Heart right ventricle (tissue), 16 donors: ENCODE measurements at regions not wholly inside any gene's neighbourhood (a gene's known extent, or its start where the extent isn't known, plus 50 kb on each side); places are given as distances from the start of the nearest gene placed in this dataset.
"Not testable (repeated sequence)": the region's sequence is repeated elsewhere in the genome, so short reads cannot be mapped to it uniquely, and the experiment has no call there.

Experiments used
- ATAC-seq, 8 donors: fragments of 200-7000 bp; cut with Tn5 transposase; one replicate each; pipeline ENCODE4 v1.9.1; 2020; ENCODE audit warnings: mild to moderate bottlenecking in 8 of 8, moderate library complexity in 8 of 8, moderate number of reproducible peaks in 1 of 8
- DNase-seq, 2 donors: peaks; one replicate each; pipeline ENCODE4 v3.0.0-alpha.2; 2020
- H3K27ac ChIP-seq, 10 donors: fragments of 200-600 bp; sonication (generic) in 2 of 10; one replicate each; pipeline versions ENCODE4 v1.5.0 to v1.8.0; 2020 to 2022; ENCODE audit warnings: mild to moderate bottlenecking in 3 of 10
- H3K27me3 ChIP-seq, 7 donors: fragments of 200-600 bp; one replicate each; pipeline ENCODE4 v1.8.0; 2021 to 2022; ENCODE audit warnings: mild to moderate bottlenecking in 2 of 7
- H3K36me3 ChIP-seq, 9 donors: fragments of 200-600 bp; sonication (generic) in 1 of 9; one replicate each; pipeline versions ENCODE4 v1.5.0 to v1.8.0; 2020 to 2022; ENCODE audit warnings: mild to moderate bottlenecking in 2 of 9
- H3K4me1 ChIP-seq, 9 donors: fragments of 200-600 bp; sonication (generic) in 1 of 9; one replicate each; pipeline versions ENCODE4 v1.5.0 to v1.8.0; 2020 to 2022; ENCODE audit warnings: mild to moderate bottlenecking in 4 of 9
- H3K4me3 ChIP-seq, 10 donors: fragments of 200-600 bp; sonication (generic) in 2 of 10; one replicate each; pipeline versions ENCODE4 v1.5.0 to v1.8.0; 2020 to 2022; ENCODE audit warnings: mild to moderate bottlenecking in 7 of 10, moderate library complexity in 2 of 10
- H3K9me3 ChIP-seq, 11 donors: fragments of 200-600 bp in 10 of 11; sonication (generic) in 2 of 11; one replicate each; pipeline versions ENCODE4 v1.5.0 to v1.8.0; 2013 to 2022; ENCODE audit warnings: mild to moderate bottlenecking in 2 of 11, control low read depth in 1 of 11, moderate library complexity in 1 of 11
- WGBS, 2 donors: extraction: QIAGEN DNeasy Blood & Tissue Kit; methylation state at CpG; one replicate each; pipeline ENCODE4 v1.1.7; 2013; ENCODE audit warnings: inconsistent platforms in 1 of 2; 5-methylcytosine and 5-hydroxymethylcytosine counted together
- intact Hi-C, 10 donors: fragments of 100-400 bp; cut with DNase I; formaldehyde crosslinking; loops; one replicate each; pipeline versions ENCODE4 v1.11.1 to v1.14.2; 2022
- TF ChIP-seq, protein P1 (sequence below), 9 donors: fragments of 200-600 bp; sonication (generic) in 2 of 9; IDR thresholded peaks; one replicate each; pipeline versions ENCODE4 v1.5.0 to v1.8.0; 2021 to 2022; ENCODE audit warnings: antibody characterized with exemption in 9 of 9, mild to moderate bottlenecking in 5 of 9, moderate library complexity in 1 of 9
- donor health status: Arrhythmogenic right ventricular cardiomyopathy.
- donor health status: ischemic (EF 13 %, LVEDD 7.1; RV severe dilation, severe dysfunction).
- donor health status: healthy with polysubstance abuse.
- donor health status: DM: no; HTN: yes; CAD: no.
- donor health status: DM: no; HTN: no; CAD: no.
- donor health status: ischemic (EF 25% LVEDD 6.9; RV normal size, moderate dysfunction).
- donor health status: ischemic (EF 25% LVEDD 5.7; RV mildly dilated, moderate dysfunction).
- donor health status: healthy.
- donor health status: DM: yes; HTN: yes; CAD: no.
- donor health status: Ischemic cardiomyopathy.
- donor health status: ischemic (EF 35%, LVEDD 5.7; RV mildly dilated, moderate dysfunction).
- donor health status: nonischemic (EF 11% LVEDD 7.7; RV severe dilation, severe dysfunction).
- donor health status: DM: yes; HTN: yes; CAD: no.
- donor health status: PGD.
- donor health status: ischemic (EF 29% LVEDD 5.4; RV normal size, mild dysfunction).
- donor health status: nonischemic (EF 23%, LVEDD 6.1; RV moderate dilation, normal function).

DNA sequence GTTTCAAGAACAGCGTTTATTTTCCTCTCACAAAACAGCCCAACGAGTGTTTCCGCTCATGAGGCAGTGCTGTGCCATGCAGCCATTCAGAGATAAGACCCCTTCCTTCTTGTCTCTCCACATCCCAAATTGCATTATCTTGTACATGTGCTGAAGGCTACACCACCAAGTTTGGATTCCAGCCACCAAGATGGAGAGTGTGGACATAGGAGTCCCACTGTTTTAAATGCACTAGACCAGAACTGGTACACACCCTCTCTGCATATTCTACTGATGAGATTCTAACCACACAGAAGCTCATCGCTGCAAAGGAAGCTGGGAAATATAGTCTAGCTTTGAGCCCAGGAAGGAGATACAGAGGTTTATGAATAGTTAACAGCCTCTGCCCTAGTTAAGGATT is 509.4 kb downstream of the NFIB start:
- Histone ChIP-seq H3K27me3 (no peaks in the 10 kb centered on the region), H3K27ac (no peak overlapping the region), H3K4me3 (no peak overlapping the region), H3K36me3 (no peaks in the 10 kb centered on the region), H3K4me1 (peaks cover 0 to 4% (median 0%) of the 10 kb centered on the region in 9 donors), H3K9me3 (no peaks in the 10 kb centered on the region)
- no peak for DNase-seq
- TF ChIP-seq, protein P1, sequence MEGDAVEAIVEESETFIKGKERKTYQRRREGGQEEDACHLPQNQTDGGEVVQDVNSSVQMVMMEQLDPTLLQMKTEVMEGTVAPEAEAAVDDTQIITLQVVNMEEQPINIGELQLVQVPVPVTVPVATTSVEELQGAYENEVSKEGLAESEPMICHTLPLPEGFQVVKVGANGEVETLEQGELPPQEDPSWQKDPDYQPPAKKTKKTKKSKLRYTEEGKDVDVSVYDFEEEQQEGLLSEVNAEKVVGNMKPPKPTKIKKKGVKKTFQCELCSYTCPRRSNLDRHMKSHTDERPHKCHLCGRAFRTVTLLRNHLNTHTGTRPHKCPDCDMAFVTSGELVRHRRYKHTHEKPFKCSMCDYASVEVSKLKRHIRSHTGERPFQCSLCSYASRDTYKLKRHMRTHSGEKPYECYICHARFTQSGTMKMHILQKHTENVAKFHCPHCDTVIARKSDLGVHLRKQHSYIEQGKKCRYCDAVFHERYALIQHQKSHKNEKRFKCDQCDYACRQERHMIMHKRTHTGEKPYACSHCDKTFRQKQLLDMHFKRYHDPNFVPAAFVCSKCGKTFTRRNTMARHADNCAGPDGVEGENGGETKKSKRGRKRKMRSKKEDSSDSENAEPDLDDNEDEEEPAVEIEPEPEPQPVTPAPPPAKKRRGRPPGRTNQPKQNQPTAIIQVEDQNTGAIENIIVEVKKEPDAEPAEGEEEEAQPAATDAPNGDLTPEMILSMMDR (IDR thresholded peaks at IDR 0.05) = no peak
- WGBS, 2 donors = 75 to 78% methylated on average over 4 of the region's 4 CpGs
- intact Hi-C loops = no loop called here
- no peak for ATAC-seq

- ATAC-seq = no peak
- intact Hi-C loops = no loop called here
- Histone ChIP-seq H3K9me3 (peaks cover 0 to 16% (median 0%) of the 10 kb centered on the region in 11 donors), H3K27ac (no peak overlapping the region), H3K36me3 (no peaks in the 10 kb centered on the region), H3K4me3 (no peak overlapping the region), H3K27me3 (no peaks in the 10 kb centered on the region), H3K4me1 (peaks cover 0 to 4% (median 0%) of the 10 kb centered on the region in 9 donors)
- TF ChIP-seq, protein P1 (IDR thresholded peaks at IDR 0.05) = no peak
- WGBS, 2 donors = 58 to 78% methylated on average over 3 of the region's 3 CpGs
- no peak for DNase-seq
These were observed 513.2 kb downstream of the NFIB start for GRCh38 chr9:13800776-13801175.

GRCh38 chr9:13797701-13798100 is 516.2 kb downstream of the NFIB start:
- H3K27me3 ChIP-seq, H3K4me3 ChIP-seq, ATAC-seq, H3K27ac ChIP-seq, intact Hi-C loops, H3K4me1 ChIP-seq, H3K36me3 ChIP-seq, DNase-seq: not testable (repeated sequence)
- 96% methylated on average over 2 of the region's 2 CpGs for WGBS, 2 donors
- H3K9me3 ChIP-seq = peaks cover 0 to 35% (median 0%) of the 10 kb centered on the region in 11 donors

DNA sequence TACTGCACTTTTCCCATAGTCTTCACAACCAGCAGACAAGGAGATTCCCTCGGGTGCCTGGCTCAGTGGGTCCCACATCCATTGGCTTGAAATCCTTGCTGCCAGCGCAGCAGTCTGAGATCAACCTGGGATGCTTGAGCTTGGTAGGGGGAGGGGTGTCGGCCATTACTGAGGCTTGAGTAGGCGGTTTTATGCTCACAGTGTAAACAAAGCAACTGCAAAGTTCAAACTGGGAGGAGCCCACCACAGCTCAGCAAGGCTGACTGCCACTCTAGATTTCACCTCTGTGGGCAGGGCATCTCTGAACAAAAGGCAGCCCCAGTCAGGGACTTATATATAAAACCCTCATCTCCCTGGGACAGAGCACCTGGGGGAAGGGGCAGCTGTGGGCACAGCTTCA is 512.3 kb upstream of the MPDZ start:
- intact Hi-C loops = no loop called here
- 84 to 93% methylated on average over 4 of the region's 4 CpGs for WGBS, 2 donors
- no peaks in the 10 kb centered on the region for H3K36me3 ChIP-seq
- H3K4me1 ChIP-seq = peaks cover 5 to 20% (median 13%) of the 10 kb centered on the region in 9 donors
- DNase-seq (no peak), ATAC-seq (no peak)
- no peak overlapping the region for H3K4me3 ChIP-seq
- TF ChIP-seq, protein P1 (IDR thresholded peaks at IDR 0.05) = no peak
- no peaks in the 10 kb centered on the region for H3K27me3 ChIP-seq
- peaks cover 0 to 25% (median 0%) of the 10 kb centered on the region in 11 donors for H3K9me3 ChIP-seq
- no peak overlapping the region for H3K27ac ChIP-seq

- ATAC-seq (no peak), DNase-seq (no peak)
- Histone ChIP-seq H3K27ac (no peak overlapping the region), H3K9me3 (peaks cover 0 to 22% (median 0%) of the 10 kb centered on the region in 11 donors), H3K36me3 (no peaks in the 10 kb centered on the region), H3K4me3 (no peak overlapping the region), H3K4me1 (peaks cover 5 to 34% (median 26%) of the 10 kb centered on the region in 9 donors), H3K27me3 (no peaks in the 10 kb centered on the region)
- TF ChIP-seq, protein P1 (IDR thresholded peaks at IDR 0.05) = no peak
- WGBS, 2 donors = 87 to 91% methylated on average over 2 of the region's 2 CpGs
- intact Hi-C loops = no loop called here
These were observed 510.6 kb upstream of the MPDZ start for GRCh38 chr9:13790055-13790454.
